GM19324 (cell line): ENCODE measurements at regions not wholly inside any gene's neighbourhood (a gene's known extent, or its start where the extent isn't known, plus 50 kb on each side); places are given as distances from the start of the nearest gene placed in this dataset.
"Not testable (repeated sequence)": the region's sequence is repeated elsewhere in the genome, so short reads cannot be mapped to it uniquely, and the experiment has no call there.

Source experiments
- ATAC-seq: cut with Tn5 transposase; IDR thresholded peaks from one replicate; pipeline ENCODE4 v1.9.1; 2021; ENCODE audit warnings: mild to moderate bottlenecking, moderate library complexity; ENCODE audit not compliant: unreplicated experiment, low FRiP score

GRCh38 chr4:126960760-126961159 is 672.0 kb upstream of the INTU start:
- no peak for ATAC-seq

DNA sequence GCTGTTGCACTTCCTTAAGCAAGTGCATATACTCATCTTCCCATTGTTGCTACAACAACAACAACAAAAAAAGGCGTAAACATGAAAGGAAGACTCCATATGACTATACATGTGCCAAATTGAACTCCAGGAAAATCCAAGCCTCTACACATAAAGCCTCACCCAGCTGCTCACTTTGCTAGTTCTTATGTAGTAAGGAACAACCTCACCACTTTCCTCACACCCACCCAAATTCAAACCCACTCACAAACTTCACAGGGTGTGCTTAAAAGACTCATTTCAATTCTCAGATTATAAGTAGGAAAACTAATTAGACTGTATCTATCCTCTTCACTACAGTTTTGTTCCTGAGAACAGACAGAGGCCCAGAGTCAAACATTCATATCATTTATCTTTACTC is 671.1 kb upstream of the INTU start:
- no peak for ATAC-seq

GRCh38 chr4:126965877-126966276 is 666.9 kb upstream of the INTU start:
- ATAC-seq = no peak

DNA sequence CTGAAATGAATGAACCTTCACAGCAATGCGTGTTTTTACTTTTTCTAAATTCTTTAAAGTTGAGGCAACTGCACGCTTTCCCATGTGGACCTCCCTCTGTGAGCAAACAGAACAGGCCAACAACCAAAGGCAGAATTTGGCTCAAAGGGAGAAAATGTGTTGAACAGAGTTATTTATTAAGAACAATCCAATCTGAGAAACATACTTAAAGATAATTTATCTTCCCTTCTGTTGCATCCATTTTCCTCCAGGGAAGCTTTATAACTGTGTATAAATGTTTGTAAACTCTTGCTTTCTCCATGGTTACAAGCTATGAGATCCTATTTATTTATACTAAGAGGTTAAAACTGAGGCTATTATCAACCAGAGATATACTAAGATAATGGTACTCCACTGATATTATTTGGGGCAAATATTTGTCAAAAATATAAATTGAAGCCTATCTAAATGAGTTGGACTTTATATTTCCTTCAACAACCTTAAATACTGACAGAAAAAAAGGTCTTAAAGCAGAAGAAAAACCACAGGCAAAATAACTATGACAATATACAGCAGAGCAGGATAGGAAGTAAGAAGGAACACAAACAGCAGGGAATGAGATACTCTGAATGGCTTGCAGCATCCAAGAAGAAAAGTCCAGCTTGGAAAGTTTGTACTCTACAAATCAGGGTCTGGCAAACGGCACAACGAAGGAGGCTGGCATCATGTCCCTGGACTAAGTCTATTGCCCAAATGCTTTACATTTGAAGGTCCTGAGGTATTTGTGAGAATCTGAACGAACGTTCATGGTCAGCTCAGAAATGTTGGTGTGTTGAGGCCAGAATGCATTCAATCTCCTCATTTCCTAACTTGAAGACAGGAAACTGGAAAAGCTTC is 663.2 kb upstream of the INTU start:
- no peak for ATAC-seq

- ATAC-seq = no peak
These were observed 659.6 kb upstream of the INTU start for GRCh38 chr4:126973201-126973600.

GRCh38 chr4:126976850-126977632 is 655.7 kb upstream of the INTU start:
- ATAC-seq = no peak

GRCh38 chr4:126986005-126986404 is 646.8 kb upstream of the INTU start:
- no peak for ATAC-seq

GRCh38 chr4:126986828-126987227 is 645.9 kb upstream of the INTU start:
- ATAC-seq = no peak

DNA sequence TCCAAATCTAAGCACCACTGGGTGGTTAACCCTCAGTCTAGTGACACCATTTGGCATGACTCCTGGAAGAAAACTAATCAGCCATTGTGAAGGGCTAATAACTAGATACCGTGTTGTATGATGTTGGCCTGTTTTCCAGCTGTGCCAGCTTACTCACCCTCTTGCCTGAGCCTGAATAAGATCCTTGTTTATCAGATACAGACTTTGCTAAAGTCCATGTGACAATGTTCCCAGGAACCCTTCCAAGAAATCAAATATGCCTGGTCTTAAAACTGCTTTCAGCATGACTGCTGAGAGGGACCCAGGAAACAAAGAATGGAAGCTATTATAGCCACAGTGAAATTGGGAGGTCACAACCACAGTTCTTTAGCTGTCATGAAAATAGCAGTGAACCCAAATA is 640.8 kb upstream of the INTU start:
- no peak for ATAC-seq

DNA sequence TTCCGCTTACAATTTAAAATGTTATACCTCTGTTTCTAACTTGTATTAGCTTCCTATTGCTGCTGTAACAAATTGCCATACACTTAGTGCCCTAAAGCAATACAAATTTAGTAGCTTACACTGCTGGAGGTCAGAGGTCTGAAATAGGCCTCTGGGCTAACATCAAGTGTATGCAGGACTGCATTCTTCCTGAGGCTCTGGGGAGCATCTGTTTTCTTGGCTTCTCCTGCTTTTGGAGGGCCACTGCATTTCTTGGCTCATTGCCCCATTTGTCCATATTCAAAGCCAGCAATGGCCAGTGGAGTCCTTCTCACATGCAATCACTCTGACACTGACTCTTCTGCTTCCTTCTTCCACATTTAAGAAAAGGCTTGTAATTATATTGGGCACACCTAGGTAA is 639.8 kb upstream of the INTU start:
- no peak for ATAC-seq

- no peak for ATAC-seq
These were observed 639.4 kb upstream of the INTU start for GRCh38 chr4:126993351-126993750.

DNA sequence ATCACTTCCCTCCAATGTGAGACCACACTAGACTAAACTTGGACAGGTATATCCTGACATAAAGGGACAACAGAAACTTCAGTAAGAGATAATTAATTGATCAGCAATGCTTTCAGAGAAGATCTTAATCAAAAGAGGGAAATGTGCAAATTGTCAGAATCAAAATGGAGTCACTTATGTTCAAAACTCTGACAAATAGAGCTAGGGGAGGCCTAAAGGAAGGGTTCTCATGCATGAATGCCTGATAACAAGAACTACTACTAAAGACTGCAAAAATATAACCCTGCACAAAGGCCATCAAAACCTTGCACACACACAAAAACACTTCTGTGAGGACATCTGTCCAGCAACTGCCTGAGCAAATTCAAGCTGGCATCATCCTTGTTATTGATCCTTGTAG is 637.5 kb upstream of the INTU start:
- ATAC-seq = no peak

GRCh38 chr4:127000110-127000509 is 632.6 kb upstream of the INTU start:
- no peak for ATAC-seq

DNA sequence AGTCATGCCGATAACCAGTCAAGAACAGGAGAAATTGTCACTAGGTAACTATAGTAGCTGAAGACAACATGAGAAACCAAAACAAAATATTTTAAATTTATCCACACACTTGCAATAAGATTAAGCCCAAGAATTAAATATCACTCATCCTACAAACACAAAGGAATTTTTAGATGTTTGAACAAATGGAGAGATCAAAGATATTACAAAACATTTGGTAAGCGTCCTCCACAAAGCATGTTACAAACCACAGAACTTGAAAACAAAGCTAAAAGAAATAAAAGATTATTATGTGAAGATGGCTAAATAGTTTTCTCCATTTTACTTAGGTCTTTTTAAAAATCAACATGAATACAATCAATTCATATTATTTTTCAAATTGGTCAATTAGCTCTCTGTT is 631.9 kb upstream of the INTU start:
- ATAC-seq = no peak

DNA sequence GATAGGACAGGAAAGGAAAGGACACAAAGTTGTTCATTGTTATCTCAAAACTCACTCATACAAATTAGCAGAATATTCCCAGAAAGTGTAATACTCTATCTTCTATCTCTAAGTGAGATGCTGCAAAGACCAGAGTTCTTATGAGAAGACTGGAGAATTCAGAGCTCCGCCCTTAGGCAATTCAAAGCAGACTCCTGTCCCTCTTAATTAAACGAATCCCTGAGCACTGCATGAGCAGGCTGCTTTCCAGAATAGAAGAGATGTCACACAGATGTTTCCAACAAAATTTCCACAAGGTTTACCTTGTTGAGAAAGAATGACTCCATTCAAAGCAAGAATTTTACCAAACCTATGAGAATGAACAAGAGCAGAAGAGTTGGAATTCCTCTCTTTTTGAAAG is 630.8 kb upstream of the INTU start:
- ATAC-seq = no peak

DNA sequence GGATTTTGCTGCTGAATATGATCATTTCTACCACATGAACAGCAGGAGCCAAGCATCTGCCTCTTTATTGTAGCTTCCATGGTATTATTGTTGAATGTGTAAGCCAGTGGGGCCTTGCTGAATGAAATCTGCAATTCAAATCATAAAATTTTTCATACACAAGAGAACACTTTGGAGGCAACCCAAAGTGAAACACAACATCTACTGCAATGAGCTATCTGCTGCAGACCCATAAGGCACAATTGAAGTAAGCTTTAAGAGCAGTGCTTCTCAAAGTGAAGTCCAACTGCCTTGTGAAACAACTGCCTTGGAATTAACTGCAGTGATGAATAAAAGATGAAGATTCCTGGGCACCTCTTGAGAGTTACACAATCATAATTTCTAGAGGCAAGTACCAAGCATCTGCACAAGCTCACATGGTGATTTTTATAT is 626.3 kb upstream of the INTU start:
- no peak for ATAC-seq

- ATAC-seq = no peak
These were observed 625.5 kb upstream of the INTU start for GRCh38 chr4:127007305-127007704.

DNA sequence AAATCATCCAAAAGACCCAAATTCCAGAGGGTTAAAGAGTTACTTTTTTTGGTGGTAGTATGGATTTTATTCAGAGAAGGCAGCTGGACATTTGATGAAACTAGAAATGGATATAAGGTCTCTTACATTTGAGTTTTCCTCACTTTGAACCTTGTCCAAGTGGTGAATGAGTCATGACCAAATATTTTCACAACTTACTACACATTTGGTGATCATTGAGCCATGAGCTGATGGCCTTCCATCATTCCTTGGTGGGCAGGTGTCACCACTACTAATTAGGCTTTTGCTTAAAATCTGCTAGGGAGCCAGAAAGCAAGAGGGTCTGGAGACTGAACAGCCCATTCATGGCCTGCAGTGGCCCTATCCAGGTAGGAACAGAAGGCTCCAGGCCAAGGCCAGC is 620.2 kb upstream of the INTU start:
- ATAC-seq = no peak

DNA sequence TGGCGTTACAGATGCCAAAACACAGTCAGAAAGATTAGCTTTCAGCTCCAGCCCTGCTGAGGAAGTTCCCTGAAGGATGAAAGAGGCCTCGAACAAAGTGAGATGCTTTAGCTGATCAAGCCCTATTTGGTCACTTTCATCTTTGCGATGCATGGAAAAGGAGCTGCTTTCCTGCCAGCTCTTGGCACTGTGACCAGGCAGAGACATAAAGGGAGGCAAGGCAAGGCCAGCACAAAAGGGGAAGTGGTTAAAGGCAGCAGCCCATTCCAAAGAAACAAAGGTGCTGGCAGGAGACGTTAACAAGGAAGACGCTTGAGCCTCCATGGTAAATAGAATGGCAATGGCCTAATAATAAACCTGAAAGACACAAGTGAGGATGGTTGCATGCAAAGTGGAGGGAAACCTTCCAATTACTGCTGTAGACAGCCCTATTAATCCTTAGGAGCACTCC is 617.1 kb upstream of the INTU start:
- ATAC-seq = no peak

DNA sequence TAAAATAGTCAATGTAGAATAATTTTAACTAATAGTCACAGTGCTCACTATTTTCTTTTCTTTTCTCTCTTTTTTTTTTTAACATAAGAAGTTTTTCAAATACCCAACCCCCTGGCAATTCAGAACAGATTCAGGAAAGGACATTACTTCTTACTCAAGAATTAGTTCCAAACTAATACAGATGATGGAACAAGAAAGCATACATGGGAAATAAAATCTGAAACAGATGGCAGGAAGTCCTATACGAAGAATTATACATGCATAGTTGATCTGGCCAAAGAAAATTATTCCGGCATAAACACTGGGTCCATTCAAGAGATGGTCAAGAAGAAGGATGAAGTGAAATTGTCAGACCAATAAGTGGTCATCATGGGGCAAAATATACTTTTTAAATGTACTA is 614.4 kb upstream of the INTU start:
- no peak for ATAC-seq

DNA sequence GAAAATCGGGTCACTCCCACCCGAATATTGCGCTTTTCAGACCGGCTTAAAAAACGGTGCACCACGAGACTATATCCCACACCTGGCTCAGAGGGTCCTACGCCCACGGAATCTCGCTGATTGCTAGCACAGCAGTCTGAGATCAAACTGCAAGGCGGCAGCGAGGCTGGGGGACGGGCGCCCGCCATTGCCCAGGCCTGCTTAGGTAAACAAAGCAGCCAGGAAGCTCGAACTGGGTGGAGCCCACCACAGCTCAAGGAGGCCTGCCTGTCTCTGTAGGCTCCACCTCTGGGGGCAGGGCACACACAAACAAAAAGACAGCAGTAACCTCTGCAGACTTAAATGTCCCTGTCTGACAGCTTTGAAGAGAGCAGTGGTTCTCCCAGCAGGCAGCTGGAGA is 611.9 kb upstream of the INTU start:
- not testable (repeated sequence) for ATAC-seq

GRCh38 chr4:127036296-127036695 is 596.5 kb upstream of the INTU start:
- ATAC-seq = no peak
